ENCODE measurements at regions not wholly inside any gene's neighbourhood (a gene's known extent, or its start where the extent isn't known, plus 50 kb on each side); places are given as distances from the start of the nearest gene placed in this dataset.
"Not testable (repeated sequence)": the region's sequence is repeated elsewhere in the genome, so short reads cannot be mapped to it uniquely, and the experiment has no call there.

- DNase-seq (ENCODE audit: extremely low read depth in 1 of 2, low read depth in 1 of 2), result no peak
These were observed 86.3 kb downstream of the GYPE start for GRCh38 chr4:143819029-143819428.

- not testable (repeated sequence) for DNase-seq (ENCODE audit: extremely low read depth in 1 of 2, low read depth in 1 of 2)
These were observed 87.5 kb downstream of the GYPE start for GRCh38 chr4:143817866-143818265.

- DNase-seq (ENCODE audit: extremely low read depth in 1 of 2, low read depth in 1 of 2), result not testable (repeated sequence)
These were observed 90.0 kb downstream of the GYPE start for GRCh38 chr4:143815375-143815774.

GRCh38 chr4:143813431-143814154, 91.8 kb downstream of the GYPE start:
- DNase-seq (ENCODE audit: extremely low read depth in 1 of 2, low read depth in 1 of 2), result not testable (repeated sequence)

- not testable (repeated sequence) for DNase-seq (ENCODE audit: extremely low read depth in 1 of 2, low read depth in 1 of 2)
These were observed 91.2 kb upstream of the FREM3 start for GRCh38 chr4:143791693-143792092.

- not testable (repeated sequence) for DNase-seq (ENCODE audit: extremely low read depth in 1 of 2, low read depth in 1 of 2)
These were observed 90.0 kb upstream of the FREM3 start for GRCh38 chr4:143790425-143790824.

GRCh38 chr4:143789618-143790017, 89.1 kb upstream of the FREM3 start:
- DNase-seq (ENCODE audit: extremely low read depth in 1 of 2, low read depth in 1 of 2), result not testable (repeated sequence)

GRCh38 chr4:143784567-143784966, 84.1 kb upstream of the FREM3 start:
- no peak for DNase-seq (ENCODE audit: extremely low read depth in 1 of 2, low read depth in 1 of 2)

- no peak for DNase-seq (ENCODE audit: extremely low read depth in 1 of 2, low read depth in 1 of 2)
These were observed 82.0 kb upstream of the FREM3 start for GRCh38 chr4:143782521-143782920.

GRCh38 chr4:143773998-143774895, 73.8 kb upstream of the FREM3 start:
- peak; percentile 9 to 34 for DNase-seq (ENCODE audit: extremely low read depth in 1 of 2, low read depth in 1 of 2)

- DNase-seq (ENCODE audit: extremely low read depth in 1 of 2, low read depth in 1 of 2), result no peak
These were observed 70.8 kb upstream of the FREM3 start for GRCh38 chr4:143771269-143771668.

GRCh38 chr4:143768007-143768591, 67.6 kb upstream of the FREM3 start:
- no peak for DNase-seq (ENCODE audit: extremely low read depth in 1 of 2, low read depth in 1 of 2)

GRCh38 chr4:143763587-143763986, 63.1 kb upstream of the FREM3 start:
- no peak for DNase-seq (ENCODE audit: extremely low read depth in 1 of 2, low read depth in 1 of 2)

GRCh38 chr4:143762511-143762910, 62.0 kb upstream of the FREM3 start:
- no peak for DNase-seq (ENCODE audit: extremely low read depth in 1 of 2, low read depth in 1 of 2)
